HEK293 (cell line): ENCODE measurements at regions not wholly inside any gene's neighbourhood (a gene's known extent, or its start where the extent isn't known, plus 50 kb on each side); places are given as distances from the start of the nearest gene placed in this dataset.
A peak's percentile ranks its signal among the peaks of the same experiment; 100 is the strongest.

Experiments used
- CTCF ChIA-PET: fragments of 350-600 bp; formaldehyde crosslinking; extraction: SDS; loops from one replicate; lab custom pipeline; 2021; ENCODE audit warnings: antibody characterized with exemption; lab: Yijun Ruan, JAX
- POLR2A ChIA-PET: fragments of 300-600 bp; formaldehyde crosslinking; extraction: SDS; loops from one replicate; lab custom pipeline; 2020; ENCODE audit warnings: antibody characterized with exemption, inconsistent platforms; lab: Yijun Ruan, JAX
- H3K27ac ChIP-seq: fragments of 200-500 bp; sonication (Bioruptor generic); 2 replicates; pipeline ENCODE4 v1.5.1; 2014; ENCODE audit warnings: low read depth, low read length, control low read depth, inconsistent platforms; ENCODE audit errors: extremely low read depth
- H3K36me3 ChIP-seq, 2 experiments: fragments of 200-500 bp in 1 of 2; sonication (Bioruptor generic) in 1 of 2; 1 replicate in 1 of 2; 2 replicates in 1 of 2; pipeline ENCODE4 v1.5.1; 2014 to 2017; ENCODE audit warnings: inconsistent platforms in 2 of 2, low read length in 2 of 2; ENCODE audit not compliant: control insufficient read depth in 2 of 2, insufficient read depth in 1 of 2
- H3K4me1 ChIP-seq: fragments of 200-500 bp; sonication (Bioruptor generic); 2 replicates; pipeline ENCODE4 v1.5.1; 2014; ENCODE audit warnings: mild to moderate bottlenecking, low read length, inconsistent platforms; ENCODE audit not compliant: control insufficient read depth, insufficient read depth
- H3K4me3 ChIP-seq: 2 replicates; pipeline ENCODE4 v1.5.1; 2011; ENCODE audit warnings: low read depth, mild to moderate bottlenecking, control low read depth, low read length, moderate library complexity
- H3K9me3 ChIP-seq: fragments of 200-500 bp; sonication (Bioruptor generic); 2 replicates; pipeline ENCODE4 v1.5.1; 2014; ENCODE audit warnings: low read depth, low read length, inconsistent platforms; ENCODE audit not compliant: control insufficient read depth, insufficient read depth
- KLF8 ChIP-seq: fragments of 450-650 bp; formaldehyde crosslinking; IDR thresholded peaks from 2 replicates; pipeline ENCODE4 v1.5.1; 2016; ENCODE audit warnings: missing biosample characterization, missing genetic modification characterization
- OSR2 ChIP-seq: fragments of 450-650 bp; formaldehyde crosslinking; IDR thresholded peaks from 2 replicates; pipeline ENCODE4 v1.5.1; 2016; ENCODE audit warnings: missing biosample characterization, missing genetic modification characterization
- PRDM10 ChIP-seq: fragments of 450-650 bp; formaldehyde crosslinking; IDR thresholded peaks from 2 replicates; pipeline ENCODE4 v1.5.1; 2016; ENCODE audit warnings: missing biosample characterization, missing genetic modification characterization
- REPIN1 ChIP-seq: fragments of 450-650 bp; formaldehyde crosslinking; IDR thresholded peaks from 2 replicates; pipeline ENCODE4 v1.5.1; 2017; ENCODE audit warnings: missing biosample characterization, missing genetic modification characterization, low read depth
- ZBTB6 ChIP-seq: fragments of 450-650 bp; formaldehyde crosslinking; IDR thresholded peaks from 2 replicates; pipeline ENCODE4 v1.5.1; 2017; ENCODE audit warnings: missing biosample characterization, missing genetic modification characterization
- ZFP3 ChIP-seq: fragments of 450-650 bp; formaldehyde crosslinking; IDR thresholded peaks from 2 replicates; pipeline ENCODE4 v1.5.1; 2016; ENCODE audit warnings: low read depth, missing biosample characterization, missing genetic modification characterization
- ZNF140 ChIP-seq: fragments of 450-650 bp; formaldehyde crosslinking; IDR thresholded peaks from 2 replicates; pipeline ENCODE4 v1.5.1; 2016; ENCODE audit warnings: missing biosample characterization, missing genetic modification characterization
- ZNF169 ChIP-seq: fragments of 450-650 bp; formaldehyde crosslinking; IDR thresholded peaks from 2 replicates; pipeline ENCODE4 v1.5.1; 2016; ENCODE audit warnings: missing biosample characterization, missing genetic modification characterization
- ZNF221 ChIP-seq: fragments of 450-650 bp; formaldehyde crosslinking; IDR thresholded peaks from 2 replicates; pipeline ENCODE4 v1.5.1; 2017; ENCODE audit warnings: missing biosample characterization, missing genetic modification characterization, borderline replicate concordance
- ZNF335 ChIP-seq: fragments of 450-650 bp; formaldehyde crosslinking; conservative IDR thresholded peaks from 2 replicates; pipeline ENCODE4 v1.5.1; 2016; ENCODE audit warnings: missing biosample characterization, missing genetic modification characterization
- ZNF350 ChIP-seq: fragments of 450-650 bp; formaldehyde crosslinking; IDR thresholded peaks from 2 replicates; pipeline ENCODE4 v1.5.0; 2017; ENCODE audit warnings: missing biosample characterization, mild to moderate bottlenecking, missing genetic modification characterization
- ZNF391 ChIP-seq: fragments of 450-650 bp; formaldehyde crosslinking; IDR thresholded peaks from 2 replicates; pipeline ENCODE4 v1.5.1; 2016; ENCODE audit warnings: low read depth, missing biosample characterization, missing genetic modification characterization, borderline replicate concordance
- ZNF654 ChIP-seq: fragments of 450-650 bp; formaldehyde crosslinking; IDR thresholded peaks from 2 replicates; pipeline ENCODE4 v1.5.1; 2016; ENCODE audit warnings: low read depth, missing biosample characterization, missing genetic modification characterization
- ZNF768 ChIP-seq: fragments of 450-650 bp; formaldehyde crosslinking; IDR thresholded peaks from 2 replicates; pipeline ENCODE4 v1.5.1; 2018; ENCODE audit warnings: missing biosample characterization, mild to moderate bottlenecking, missing genetic modification characterization
- ZNF777 ChIP-seq: fragments of 450-650 bp; formaldehyde crosslinking; IDR thresholded peaks from 2 replicates; pipeline ENCODE4 v1.5.1; 2017; ENCODE audit warnings: missing biosample characterization, missing genetic modification characterization, borderline replicate concordance
- ZNF785 ChIP-seq: fragments of 450-650 bp; formaldehyde crosslinking; IDR thresholded peaks from 2 replicates; pipeline ENCODE4 v1.5.1; 2016; ENCODE audit warnings: missing biosample characterization, missing genetic modification characterization

GRCh38 chrX:49760290-49760890, 64.6 kb upstream of the PAGE1 start:
- H3K36me3 ChIP-seq: no peaks in the 10 kb centered on the region
- no peak overlapping the region for H3K27ac ChIP-seq
- no peaks in the 10 kb centered on the region for H3K4me1 ChIP-seq
- ChIA-PET CTCF (interaction anchor here (0.7 to 2.8 kb wide), 8 partner anchors 10 to 155 kb away, joined by 3 to 23 read pairs (median 4); no protein-coding TSS in a partner anchor), POLR2A (no interaction called here)
- no peak for TF ChIP-seq ZNF169 (tag by site-specific recombination)
- no peaks in the 10 kb centered on the region for H3K9me3 ChIP-seq
- no peak overlapping the region for H3K4me3 ChIP-seq

GRCh38 chrX:49756692-49757091, 60.9 kb upstream of the PAGE1 start:
- Histone ChIP-seq H3K27ac (no peak overlapping the region), H3K4me3 (no peak overlapping the region), H3K36me3 (no peaks in the 10 kb centered on the region), H3K9me3 (no peaks in the 10 kb centered on the region), H3K4me1 (no peaks in the 10 kb centered on the region)
- CTCF ChIA-PET: interaction anchor here (1.0 kb wide), 1 partner anchor 16 kb away, joined by 5 read pairs; no protein-coding TSS in a partner anchor
- POLR2A ChIA-PET: no interaction called here
- TF ChIP-seq KLF8 (tag by site-specific recombination) (no peak), ZNF768 (tag by site-specific recombination) (no peak), ZNF391 (tag by site-specific recombination) (no peak), REPIN1 (tag by site-specific recombination) (no peak), PRDM10 (tag by site-specific recombination) (no peak), ZNF350 (tag by site-specific recombination) (no peak), ZFP3 (tag by site-specific recombination) (no peak), ZNF785 (tag by site-specific recombination) (no peak), ZNF335 (tag by site-specific recombination) (no peak), ZNF140 (tag by site-specific recombination) (no peak), OSR2 (tag by site-specific recombination) (no peak), ZNF221 (tag by site-specific recombination) (no peak), ZBTB6 (tag by site-specific recombination) (no peak)

- no peaks in the 10 kb centered on the region for H3K4me1 ChIP-seq
- no peak overlapping the region for H3K27ac ChIP-seq
- TF ChIP-seq ZNF777 (tag by site-specific recombination): no peak
- peak; percentile 65 for TF ChIP-seq ZNF654
- TF ChIP-seq, all 188 proteins: peak for 1
- CTCF ChIA-PET: interaction anchor here (0.6 to 1.5 kb wide), 16 partner anchors 8 to 607 kb away, joined by 3 to 8 read pairs (median 3); no protein-coding TSS in a partner anchor
- no peaks in the 10 kb centered on the region for H3K9me3 ChIP-seq
- H3K4me3 ChIP-seq: no peak overlapping the region
- no peaks in the 10 kb centered on the region for H3K36me3 ChIP-seq
- POLR2A ChIA-PET: no interaction called here
These were observed 58.6 kb upstream of the PAGE1 start for GRCh38 chrX:49754233-49754857.
